Astrocyte of the cerebellum (primary cell): ENCODE measurements at regions not wholly inside any gene's neighbourhood (a gene's known extent, or its start where the extent isn't known, plus 50 kb on each side); places are given as distances from the start of the nearest gene placed in this dataset.
"Not testable (repeated sequence)": the region's sequence is repeated elsewhere in the genome, so short reads cannot be mapped to it uniquely, and the experiment has no call there.

ENCODE experiments used
- DNase-seq: peaks from one replicate; pipeline ENCODE4 v3.0.0-alpha.2; 2011; ENCODE audit warnings: low read depth
- H3K4me3 ChIP-seq: 2 replicates; pipeline ENCODE4 v1.5.1; 2011; ENCODE audit warnings: mild to moderate bottlenecking, low read depth, low read length, moderate library complexity
- in situ Hi-C: cut with HindIII; loops from 2 replicates; pipeline ENCODE4 v1.10.0; 2017; ENCODE audit warnings: low sequenced_read_pairs
- TF ChIP-seq, protein P1 (sequence below): IDR thresholded peaks from 2 replicates; pipeline ENCODE4 v1.5.1; 2012; ENCODE audit warnings: low read length, low read depth, moderate library complexity, mild to moderate bottlenecking; ENCODE audit errors: missing control alignments

DNA sequence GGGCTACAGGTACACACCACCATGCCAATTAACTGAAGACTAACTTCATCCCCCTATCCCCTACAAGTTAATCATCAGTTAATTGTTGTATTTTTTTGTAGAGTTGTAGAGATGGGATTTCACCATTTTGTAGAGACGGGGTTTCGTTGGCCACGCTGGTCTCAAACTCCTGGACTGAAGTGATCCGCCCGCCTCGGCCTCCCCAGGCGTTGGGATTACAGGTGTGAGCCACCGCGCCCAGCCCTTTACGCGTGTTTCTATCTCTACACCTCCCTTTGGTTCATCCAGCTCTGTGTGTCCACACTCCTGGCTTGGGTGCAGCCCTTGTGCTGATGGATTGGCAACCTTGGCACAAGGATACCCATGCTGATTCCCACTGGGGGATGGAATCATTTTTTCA, 258.8 kb downstream of the FAM43A start:
- in situ Hi-C loops = no loop called here
- no peak for DNase-seq
- TF ChIP-seq, protein P1, sequence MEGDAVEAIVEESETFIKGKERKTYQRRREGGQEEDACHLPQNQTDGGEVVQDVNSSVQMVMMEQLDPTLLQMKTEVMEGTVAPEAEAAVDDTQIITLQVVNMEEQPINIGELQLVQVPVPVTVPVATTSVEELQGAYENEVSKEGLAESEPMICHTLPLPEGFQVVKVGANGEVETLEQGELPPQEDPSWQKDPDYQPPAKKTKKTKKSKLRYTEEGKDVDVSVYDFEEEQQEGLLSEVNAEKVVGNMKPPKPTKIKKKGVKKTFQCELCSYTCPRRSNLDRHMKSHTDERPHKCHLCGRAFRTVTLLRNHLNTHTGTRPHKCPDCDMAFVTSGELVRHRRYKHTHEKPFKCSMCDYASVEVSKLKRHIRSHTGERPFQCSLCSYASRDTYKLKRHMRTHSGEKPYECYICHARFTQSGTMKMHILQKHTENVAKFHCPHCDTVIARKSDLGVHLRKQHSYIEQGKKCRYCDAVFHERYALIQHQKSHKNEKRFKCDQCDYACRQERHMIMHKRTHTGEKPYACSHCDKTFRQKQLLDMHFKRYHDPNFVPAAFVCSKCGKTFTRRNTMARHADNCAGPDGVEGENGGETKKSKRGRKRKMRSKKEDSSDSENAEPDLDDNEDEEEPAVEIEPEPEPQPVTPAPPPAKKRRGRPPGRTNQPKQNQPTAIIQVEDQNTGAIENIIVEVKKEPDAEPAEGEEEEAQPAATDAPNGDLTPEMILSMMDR = no peak
- H3K4me3 ChIP-seq = no peak overlapping the region

DNA sequence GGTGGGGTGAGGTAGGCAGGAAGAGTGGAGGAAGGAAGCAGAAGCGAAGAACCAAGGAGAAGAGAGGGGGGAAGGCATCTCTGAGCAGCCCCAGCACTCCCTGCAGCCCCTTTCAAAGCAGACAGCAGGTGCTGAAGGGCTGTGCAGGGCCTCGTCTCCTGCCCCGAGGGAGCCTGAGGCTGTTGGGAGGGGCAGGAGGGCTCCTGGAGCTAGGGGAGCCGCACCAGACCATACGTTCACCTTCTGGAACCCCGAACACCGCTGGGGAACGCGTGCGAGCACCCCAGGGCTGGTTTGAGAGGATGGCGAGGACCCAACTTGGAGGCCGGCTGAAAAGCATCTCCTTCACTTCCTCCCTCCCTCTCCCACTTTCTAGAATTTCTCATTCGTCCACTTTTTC, 259.8 kb downstream of the FAM43A start:
- in situ Hi-C loops = no loop called here
- DNase-seq = no peak
- no peak overlapping the region for H3K4me3 ChIP-seq
- TF ChIP-seq, protein P1 = no peak

DNA sequence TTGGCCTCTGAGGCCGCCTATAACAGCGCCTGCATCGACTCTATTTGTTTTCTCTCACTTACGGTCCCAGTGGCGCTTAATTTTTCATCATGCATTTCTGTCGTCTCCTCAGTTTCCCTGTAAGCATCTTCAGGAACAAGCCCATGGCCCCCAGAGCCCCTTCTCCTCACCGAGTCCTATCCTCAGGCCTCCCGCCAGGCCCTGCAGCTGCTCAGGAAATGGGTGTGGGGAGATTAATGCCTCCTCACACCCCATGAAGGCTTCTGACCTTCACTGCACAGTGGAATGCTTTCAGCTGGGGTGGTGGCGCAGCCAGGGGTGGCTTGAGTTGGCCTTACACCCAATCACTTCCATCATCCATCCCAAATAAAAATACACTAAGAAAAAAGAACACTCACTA, 260.4 kb downstream of the FAM43A start:
- TF ChIP-seq, protein P1 = no peak
- no peak for DNase-seq
- in situ Hi-C loops = no loop called here
- H3K4me3 ChIP-seq = no peak overlapping the region

DNA sequence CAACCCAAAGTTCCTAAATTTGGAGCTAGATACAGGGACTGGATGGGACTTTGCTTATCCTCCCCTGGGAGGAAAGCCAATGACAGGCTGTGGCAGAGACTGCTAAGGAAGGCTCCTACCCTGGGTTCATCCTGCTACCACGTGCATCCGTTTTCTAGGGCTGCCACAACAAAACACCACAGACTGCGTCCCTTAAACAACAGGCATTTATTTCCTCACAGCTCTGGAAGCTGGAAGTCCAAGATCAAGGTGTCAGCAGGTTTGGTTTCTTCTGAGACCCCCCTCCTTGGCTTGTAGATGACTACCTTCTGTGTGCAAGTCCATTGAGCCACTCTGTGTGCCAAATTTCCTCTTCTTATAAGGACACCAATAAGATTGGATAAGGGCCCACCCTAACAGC, 263.9 kb downstream of the FAM43A start:
- in situ Hi-C loops = no loop called here
- no peak for DNase-seq
- no peak overlapping the region for H3K4me3 ChIP-seq
- TF ChIP-seq, protein P1 = no peak

DNA sequence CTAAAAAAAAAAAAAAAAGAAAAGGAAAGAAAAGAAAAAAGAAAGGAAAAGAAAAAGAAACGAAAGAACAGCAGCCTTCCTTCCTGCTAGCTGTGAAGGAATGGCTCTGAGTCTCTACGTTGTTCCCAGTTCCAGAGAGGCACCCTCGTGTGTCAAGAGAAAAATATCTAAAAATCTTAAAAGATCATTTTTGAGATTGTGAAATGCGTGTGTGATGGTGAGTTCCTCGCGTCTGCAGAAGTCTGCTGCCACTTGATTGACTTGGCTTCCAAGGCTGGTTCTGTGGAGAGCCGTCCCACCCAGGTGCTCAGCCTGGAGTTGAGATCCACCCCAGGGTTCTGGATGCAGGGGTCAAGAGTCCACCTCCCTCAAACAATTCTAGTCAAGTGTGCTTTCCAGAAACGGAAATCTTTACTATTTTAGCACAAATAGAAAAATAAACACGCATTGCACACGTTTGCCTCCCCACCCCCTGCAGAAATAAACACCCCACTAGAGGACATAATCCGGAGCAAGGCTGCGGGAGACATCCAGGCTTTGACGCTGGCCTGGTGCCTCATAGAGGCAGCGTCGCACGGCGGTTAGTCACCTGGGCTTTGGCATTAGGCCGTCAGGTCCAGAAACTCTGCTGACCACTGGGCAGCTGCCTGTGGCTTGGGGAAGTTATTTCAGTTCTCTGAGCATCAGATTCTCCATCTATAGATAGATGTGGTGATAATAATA, 265.4 kb downstream of the FAM43A start:
- in situ Hi-C loops = no loop called here
- TF ChIP-seq, protein P1 = no peak
- H3K4me3 ChIP-seq = no peak overlapping the region
- DNase-seq = no peak

DNA sequence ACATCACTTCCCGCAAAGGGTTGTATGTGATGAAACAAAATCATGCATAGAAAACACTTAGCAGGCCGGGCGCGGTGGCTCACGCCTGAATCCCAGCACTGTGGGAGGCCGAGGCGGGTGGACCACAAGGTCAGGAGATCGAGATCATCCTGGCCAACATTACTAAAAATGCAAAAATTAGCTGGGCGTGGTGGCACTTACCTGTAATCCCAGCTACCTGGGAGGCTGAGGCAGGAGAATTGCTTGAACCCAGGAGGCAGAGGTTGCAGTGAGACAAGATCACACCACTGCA, 265.9 kb downstream of the FAM43A start:
- in situ Hi-C loops, H3K4me3 ChIP-seq, DNase-seq: not testable (repeated sequence)

DNA sequence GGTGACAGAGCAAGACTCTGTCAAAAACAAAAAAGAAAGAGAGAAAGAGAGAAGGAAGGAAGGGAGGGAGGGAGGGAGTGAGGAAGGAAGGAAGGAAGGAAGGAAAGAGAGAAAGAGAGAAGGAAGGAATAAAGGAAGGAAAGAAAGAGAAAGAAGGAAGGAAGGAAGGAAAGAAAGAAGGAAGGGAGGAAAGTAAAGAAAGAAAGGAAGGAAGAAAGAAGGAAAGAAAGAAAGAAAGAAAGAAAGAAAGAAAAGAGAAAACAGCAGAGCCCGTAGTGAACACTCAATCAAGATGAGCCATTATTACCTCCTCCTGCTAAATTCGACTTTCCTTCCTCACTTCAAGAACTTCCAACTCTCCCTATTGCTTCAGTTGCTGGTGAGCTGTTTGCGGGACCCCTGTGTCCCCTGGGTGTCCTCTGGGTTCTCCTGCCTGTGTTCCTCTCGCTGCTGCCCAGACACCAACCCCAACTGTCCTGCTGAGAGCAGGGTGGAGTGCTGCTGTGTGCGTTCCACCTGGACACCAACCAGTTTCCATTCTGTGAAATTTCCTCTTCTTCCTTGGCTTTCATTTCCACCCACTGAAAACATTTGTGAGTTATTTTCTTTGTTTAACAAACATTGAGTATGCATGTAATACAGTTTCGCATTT, 266.4 kb downstream of the FAM43A start:
- H3K4me3 ChIP-seq = no peak overlapping the region
- DNase-seq = no peak
- TF ChIP-seq, protein P1 = no peak
- in situ Hi-C loops = no loop called here
